GM19467 (cell line): ENCODE measurements at regions not wholly inside any gene's neighbourhood (a gene's known extent, or its start where the extent isn't known, plus 50 kb on each side); places are given as distances from the start of the nearest gene placed in this dataset.

Experiments used
- ATAC-seq: cut with Tn5 transposase; IDR thresholded peaks from one replicate; pipeline ENCODE4 v1.9.1; 2021; ENCODE audit warnings: mild to moderate bottlenecking, moderate library complexity; ENCODE audit not compliant: unreplicated experiment

DNA sequence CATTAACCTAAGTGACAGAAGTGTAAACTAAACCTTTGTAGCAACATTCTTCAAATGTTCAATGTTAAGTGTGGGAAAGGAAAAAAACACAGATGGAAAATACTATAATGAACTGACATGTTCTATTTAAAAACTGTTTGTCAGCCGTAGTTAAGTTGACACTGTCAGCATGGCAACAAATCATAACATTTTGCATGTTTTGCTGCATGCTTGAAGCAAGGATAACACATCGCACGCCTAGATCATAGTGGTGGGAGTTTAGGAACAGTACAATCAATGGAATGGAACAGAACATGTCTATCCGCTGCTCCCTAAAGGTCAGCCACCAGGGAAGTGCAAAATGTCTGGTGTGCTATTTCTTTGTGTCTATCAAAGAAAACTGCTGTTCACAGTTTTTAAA, 62.5 kb upstream of the ESRRG start:
- no peak for ATAC-seq

DNA sequence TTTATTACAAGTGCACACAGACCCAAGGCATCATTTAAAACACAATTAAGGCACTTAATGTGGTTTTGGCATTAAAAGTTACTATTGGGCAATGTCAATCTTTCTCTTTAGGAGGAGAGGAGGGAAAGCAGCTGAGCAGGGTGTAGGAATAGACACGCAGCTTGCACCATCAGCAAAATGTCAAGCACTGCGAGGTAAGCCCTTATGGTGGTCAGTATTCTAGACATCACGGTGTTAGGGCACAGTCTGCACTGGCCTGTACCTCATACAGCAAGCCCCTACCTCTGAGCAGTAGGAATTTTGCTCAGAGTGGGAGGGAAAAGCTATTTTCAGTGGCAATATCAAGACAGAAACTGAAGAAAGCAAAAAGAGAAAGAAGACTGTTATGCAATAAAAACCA, 62.0 kb upstream of the ESRRG start:
- ATAC-seq = no peak

DNA sequence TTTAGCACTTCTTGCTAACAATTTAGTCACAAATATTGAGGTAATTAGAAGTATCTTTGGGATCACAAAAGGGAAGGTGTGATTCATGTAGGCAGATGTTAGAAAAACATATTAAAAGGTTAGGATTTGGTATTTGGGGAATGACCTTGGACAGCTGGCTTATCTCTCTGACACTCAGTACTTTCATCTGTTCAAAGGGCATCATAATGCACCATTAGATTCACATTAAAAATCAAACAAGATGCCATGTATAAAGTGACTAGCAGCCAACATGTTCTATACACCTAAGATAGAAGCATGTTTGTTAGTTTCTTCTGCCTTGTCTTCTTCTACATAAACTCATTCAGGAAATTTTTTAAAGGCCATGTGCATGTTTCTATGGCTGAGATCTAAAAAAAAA, 56.5 kb upstream of the ESRRG start:
- no peak for ATAC-seq

GRCh38 chr1:216778737-216779136, 55.5 kb upstream of the ESRRG start:
- no peak for ATAC-seq

- ATAC-seq = no peak
Observed at GRCh38 chr1:216777148-216777547, 53.9 kb upstream of the ESRRG start.
